HG03342 (cell line): ENCODE measurements at regions not wholly inside any gene's neighbourhood (a gene's known extent, or its start where the extent isn't known, plus 50 kb on each side); places are given as distances from the start of the nearest gene placed in this dataset.

Experiments
- ATAC-seq: cut with Tn5 transposase; IDR thresholded peaks from one replicate; pipeline ENCODE4 v1.9.1; 2021; ENCODE audit warnings: mild to moderate bottlenecking, moderate library complexity; ENCODE audit not compliant: unreplicated experiment

DNA sequence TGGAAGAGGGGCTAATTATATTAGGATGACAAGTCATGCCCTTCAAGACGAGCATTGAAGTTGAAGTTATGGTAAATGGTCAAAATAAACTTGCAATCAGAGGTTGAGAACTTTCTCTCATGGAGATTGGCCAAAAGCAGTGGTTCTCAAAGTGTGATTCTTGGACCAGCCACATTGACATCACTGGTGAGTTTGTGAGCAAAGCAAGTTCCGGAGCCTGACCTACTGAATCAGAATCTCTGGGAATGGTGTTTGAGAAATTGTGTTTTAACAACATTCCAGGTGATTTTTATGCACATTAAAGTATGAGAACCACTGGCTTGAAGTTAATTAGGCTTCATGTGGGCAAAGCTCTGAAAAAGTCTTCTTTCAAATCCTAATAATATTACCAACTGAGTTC, 403.5 kb downstream of the ZSWIM6 start:
- ATAC-seq: no peak

DNA sequence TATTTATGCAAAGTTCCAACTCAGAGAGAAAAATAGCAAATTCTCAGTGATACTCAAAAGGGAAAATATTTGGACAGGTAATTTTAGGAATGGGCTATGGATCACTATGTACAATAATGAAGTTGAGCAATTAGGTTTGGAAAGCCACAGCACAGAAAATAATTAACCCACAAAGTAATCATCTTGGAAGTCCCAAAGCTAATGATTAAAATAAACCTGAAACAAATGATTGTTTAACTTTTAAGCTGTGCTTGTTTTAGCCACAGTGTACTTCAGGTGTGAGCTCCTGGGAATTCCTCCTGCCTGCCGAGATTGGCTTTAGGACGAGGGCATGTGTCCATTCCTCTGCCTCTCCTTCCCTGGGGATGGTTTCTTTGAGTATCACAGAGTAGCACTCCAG, 403.9 kb downstream of the ZSWIM6 start:
- ATAC-seq: no peak

DNA sequence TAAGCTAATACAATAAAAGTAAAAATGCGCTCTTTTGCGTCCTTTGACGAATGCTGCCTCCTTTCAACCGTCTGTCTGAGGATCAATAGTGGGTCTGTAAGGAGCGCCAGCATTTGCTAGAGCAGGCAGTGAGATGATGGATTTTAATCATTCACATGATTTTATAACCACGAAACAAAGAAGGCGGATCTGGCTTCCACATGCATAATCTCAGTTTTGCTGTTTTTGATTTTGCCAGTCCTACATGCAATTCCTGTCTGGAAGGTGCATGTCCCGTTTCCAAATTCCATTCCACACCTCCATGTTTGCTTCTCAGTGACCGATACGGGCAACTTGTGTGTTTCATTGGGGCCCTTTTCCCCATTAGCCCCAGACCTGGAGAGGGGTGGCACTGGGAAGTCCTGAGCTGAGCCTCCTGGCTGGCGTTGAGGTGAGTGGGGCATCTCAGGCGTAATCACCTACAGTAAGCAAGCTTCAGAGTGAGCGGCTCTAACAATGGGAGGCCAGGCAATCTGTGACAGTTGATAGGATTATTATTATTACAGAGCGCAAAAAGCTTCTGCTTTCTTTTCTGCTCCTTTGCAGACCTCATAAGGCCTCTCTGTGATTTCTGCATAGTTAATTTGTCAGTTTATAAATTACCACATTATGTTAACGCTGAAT, 405.4 kb downstream of the ZSWIM6 start:
- no peak for ATAC-seq

DNA sequence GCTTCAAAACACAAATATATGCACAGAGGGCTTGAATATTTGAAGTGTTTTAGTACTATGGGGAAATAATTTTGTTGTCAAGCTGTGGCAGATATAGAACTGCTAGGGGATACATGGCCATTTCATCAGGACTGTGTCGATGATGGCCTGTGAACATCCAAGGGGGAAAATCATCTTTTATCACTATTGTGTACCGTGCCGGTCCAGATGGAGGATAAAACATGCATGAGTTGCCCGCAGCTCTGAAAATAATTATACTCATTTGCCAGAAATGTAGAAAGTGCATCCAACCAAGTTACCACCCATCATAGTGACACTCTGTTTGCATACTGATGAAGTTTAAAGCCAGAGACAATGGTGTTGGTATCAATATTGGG, 405.9 kb downstream of the ZSWIM6 start:
- no peak for ATAC-seq

DNA sequence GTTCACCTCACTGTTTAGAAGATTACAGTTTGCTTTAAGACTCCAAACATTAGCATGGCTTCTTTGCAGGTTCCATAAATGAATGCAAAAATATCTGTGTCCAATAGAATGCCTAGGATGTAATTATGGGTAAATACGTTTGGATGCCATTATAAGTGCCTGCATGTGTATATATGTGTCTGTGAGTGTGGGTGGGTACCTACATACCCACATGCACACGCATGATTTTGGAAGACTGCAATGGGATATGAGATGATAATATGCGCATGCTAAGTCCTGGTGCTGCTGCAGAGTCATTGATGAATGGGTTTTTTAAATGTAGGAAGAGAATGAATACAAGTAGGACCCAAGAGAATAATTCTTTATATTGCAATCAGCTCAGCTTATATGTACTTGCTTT, 406.4 kb downstream of the ZSWIM6 start:
- no peak for ATAC-seq

DNA sequence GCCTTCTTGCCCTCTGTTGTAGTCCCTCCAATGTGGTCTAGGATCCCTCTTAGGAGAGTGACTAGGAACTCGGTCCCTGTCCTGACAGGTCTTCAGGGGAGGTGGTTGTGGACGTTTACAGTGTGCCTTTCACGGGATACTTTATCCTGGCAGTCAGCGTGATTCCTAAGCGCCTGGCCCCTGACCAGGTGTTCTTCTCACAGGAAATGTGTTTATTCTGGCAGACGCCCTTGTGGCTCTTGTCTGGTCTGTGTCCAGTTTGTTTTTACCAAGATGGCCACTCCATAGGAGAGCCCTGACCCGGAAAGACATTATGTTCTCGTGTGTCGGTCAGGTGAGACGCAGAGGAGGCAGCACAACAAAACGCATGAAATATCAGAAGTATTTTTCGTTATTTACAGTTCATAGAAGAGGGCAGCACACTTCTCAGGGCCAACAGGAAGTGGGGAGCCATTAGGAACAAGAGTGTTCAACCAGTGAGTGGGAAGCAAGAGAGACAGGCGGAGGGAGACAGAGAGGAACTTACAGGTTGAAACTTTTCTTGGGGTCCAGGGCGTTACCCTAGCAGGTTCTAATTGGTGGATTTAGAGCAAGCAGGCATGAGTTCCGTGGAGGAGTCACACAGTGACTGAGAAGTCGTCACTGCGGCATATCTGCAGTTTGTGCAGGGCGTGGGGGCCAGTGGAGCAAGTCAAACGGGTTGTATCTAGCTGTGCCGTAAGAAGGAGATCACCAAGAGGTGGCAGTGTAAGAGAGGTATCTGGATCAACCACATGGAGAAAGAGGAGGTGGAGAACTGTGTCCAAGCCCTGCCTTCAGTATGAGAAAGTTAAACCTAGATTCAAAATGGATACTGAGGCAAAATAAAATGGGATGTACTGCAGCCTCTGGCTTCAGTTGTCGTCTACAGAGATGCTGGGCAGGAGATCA, 412.9 kb downstream of the ZSWIM6 start:
- ATAC-seq: no peak

DNA sequence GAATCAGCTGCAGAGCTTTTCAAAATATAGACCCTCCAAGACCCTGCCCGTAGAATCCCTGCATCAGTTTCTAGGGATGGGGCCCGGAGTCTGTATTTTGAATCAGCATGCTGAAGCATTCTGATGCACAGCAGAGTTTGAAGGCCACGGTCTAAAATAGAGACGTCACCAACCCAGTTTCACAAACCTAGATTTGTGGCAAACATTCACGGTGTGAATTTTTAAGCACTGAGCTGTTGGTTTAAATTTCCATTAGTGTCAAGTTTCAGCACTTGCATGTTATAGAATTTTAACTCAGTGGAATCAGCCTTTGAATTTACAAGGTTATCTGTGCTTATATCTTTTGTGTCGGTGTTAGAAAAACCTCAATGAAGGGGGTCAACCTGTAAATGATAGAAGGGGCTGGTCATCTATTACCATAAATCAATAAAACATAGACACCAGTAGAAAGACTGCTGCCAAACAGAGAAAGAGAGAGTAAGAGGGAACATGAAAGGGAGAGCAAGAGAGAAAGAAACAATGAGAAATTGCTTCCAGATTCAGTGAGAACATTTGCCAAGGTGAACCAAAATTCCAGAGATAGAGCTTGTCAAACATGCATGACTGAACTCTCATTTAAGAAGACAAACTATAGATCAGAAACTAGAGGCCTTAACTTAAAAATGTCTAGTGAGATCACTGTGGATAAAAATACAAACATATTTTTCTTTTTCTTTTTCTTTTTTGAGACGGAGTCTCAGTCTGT, 414.9 kb downstream of the ZSWIM6 start:
- no peak for ATAC-seq

DNA sequence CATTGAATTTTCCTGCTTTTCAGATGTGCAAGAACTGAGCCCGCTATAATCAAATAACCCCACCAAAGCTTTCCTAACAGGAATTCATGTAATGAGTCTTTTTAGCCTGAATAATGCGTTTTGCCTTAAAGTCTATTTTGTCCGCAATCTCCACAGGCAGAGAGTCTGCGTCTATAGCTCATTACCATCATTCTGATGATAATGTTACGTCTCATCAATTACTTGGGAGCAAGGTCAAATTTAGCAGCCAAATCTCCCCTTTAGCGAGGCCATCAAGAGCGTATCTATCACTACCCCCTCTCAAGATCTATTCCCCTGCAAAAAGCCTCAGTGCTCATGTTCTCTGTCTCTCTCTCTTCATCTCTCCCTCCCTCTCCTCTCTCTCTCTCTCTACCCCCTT, 416.1 kb downstream of the ZSWIM6 start:
- ATAC-seq: no peak

DNA sequence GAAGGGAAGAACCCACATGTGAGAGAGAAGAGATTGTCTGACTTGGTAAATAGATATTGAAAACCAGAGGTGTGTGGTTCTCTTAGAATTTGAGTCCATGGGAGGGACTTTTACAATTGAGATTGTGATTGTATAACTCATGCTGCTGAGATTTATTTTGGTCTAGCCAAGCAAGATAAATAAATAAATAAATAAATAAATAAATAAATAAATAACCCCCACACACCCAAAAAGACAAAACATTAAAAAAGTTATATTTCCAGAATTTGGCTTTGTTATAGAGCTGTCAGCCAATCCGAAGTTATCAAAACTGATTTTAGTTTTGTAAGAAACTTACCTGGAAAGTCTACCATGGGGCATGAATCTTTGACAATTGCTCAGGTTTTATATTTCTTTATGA, 416.6 kb downstream of the ZSWIM6 start:
- ATAC-seq: no peak

DNA sequence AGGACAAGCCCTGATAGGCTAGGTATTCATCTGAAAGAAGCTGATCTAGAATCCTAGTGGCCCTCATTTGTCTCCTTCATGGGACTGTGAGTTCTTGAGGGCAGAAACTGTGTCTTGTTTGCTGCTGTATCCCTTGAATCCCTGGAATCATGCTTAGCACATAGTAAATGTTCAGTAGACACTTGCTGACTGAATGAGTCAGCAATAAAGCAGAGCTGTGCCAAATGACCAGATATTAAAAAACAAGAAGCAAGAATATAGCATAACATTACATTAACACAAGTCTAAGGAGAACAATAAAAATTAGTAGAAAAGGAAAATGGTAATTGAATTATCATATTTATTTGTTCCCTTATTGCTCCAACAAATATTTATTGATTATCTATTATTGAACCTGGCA, 420.5 kb downstream of the ZSWIM6 start:
- no peak for ATAC-seq

DNA sequence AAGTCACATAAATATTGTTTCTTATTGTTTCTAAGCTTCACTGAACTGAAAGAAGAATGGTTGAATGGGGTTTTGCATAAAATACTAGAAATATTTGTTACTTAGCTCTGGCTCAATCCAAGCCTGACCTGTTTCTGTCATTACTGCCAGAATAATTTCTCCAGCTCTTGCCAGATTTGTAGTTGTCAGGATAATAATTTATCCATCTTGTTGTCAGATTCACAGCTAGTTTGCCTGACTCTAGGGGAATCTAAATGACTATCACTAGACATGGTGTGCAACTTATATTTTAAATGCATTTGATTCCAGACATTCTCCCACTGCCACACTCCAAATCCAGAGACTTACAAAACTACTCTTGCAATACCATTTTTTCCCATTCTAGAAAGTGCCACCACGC, 422.7 kb downstream of the ZSWIM6 start:
- ATAC-seq: no peak

DNA sequence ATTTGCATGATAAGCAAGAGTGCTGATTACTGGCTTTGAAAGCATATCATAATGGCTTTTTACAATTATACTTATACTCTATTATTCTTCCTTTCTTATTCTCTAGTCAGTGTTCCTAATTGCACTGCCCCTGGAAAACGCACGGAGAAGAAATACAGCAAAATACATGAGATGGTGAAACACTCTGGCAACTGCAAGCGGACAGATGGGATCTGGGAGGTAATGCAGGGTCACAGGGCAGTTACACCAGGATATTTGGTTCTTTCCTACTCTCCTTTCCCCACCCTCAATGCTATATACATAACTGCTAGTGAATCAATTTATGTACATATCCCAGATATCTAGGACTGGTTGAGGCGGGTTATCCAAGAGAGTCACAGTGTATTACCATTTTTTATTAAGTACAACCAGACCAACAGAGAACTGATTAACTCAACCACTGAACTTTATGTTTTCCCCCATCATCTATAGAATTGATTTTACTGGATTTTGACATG, 423.7 kb downstream of the ZSWIM6 start:
- no peak for ATAC-seq

DNA sequence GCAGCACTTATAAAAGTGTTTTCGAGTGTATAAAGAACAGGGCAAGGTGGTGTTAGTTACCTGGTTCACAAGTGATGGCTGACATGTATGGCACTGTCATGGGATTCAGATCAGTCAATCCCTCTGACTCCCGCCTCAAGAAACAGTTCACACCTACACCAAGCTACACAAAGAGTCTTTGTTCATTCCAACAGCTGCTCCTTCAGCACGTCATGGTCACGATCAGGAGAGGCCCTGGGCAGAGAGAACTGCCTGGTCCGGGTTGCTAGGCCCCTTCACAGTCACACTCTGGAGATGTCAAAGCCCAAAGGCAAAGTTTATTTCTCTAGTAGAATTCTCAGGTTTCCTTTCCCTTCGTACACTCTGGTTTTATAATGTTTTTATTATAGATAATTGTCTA, 426.7 kb downstream of the ZSWIM6 start:
- no peak for ATAC-seq

DNA sequence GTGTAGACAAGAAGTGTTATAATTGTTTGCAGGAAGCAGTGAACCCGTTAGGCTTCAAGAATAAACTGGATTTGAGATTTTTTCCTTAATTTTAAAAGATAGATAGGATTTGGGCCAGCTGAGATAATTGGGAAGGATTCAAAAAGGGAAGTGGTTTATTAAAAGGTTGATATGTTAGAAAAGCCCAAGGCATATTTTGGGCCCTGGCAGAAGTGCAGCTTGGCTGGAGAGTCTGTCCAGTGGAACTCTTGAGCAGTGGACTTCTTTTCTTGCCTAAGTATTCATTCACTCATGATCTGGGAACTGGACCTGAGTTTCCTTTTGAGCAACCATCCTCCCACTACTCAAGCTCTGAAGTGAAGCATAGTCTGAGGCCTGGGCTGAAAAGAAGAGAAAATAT, 433.4 kb downstream of the ZSWIM6 start:
- no peak for ATAC-seq

DNA sequence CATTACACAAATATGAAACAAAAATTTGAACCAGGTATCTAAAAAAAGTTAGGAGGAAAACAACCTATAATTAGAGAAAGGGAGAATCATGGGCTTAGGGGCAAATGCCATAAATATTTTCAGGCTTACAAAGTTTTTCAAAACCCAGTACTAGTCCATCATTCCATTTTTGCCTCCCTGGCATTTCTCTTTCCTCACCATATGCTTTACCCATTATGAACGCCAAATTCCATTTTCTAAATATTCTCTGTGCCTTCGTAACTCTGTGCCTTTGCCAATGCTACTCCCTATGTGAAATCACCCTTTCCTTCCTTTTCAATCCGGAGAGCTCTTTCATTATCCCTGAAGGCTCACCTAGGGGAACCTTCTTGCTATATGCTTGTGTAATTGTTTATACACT, 434.1 kb downstream of the ZSWIM6 start:
- ATAC-seq: no peak

DNA sequence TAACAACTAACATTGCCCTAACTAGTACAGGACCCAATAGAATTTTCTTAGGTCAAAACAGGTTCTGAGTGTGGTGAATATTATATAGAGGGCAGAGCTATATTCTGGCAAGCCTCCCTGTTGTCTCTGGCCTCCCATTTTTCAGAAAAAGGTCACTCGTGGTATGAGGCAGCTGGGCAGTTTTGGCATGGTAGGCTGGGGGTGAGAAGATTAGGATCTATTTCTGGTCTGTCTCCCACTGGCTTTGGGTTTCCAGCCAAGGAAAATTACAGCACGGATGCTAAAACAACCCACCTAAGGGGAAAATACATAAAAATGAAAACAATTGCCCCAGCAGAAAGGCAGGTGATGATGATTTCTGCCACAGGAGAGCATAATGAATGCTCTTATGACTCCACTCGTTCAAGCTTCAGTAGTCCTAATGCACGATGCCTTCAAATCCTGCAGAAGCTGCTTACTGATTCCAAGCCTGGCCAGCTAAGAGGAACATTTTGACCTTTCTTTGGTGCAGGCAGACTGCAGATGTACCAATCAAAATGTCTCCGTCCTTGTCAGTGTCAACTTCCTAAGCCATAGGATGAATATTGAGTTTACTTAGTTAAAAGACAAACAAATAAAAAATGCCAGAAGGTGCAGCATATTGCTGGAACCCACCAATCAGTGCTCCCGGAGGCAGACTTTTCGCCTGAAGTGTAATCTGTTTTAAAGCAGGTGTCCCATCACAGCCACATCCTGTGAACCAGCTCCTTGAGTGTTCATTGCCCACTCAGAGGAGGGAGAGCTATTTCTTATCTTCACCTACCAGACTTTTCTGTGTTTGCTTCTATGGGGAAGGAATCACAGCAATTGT, 435.4 kb downstream of the ZSWIM6 start:
- no peak for ATAC-seq

DNA sequence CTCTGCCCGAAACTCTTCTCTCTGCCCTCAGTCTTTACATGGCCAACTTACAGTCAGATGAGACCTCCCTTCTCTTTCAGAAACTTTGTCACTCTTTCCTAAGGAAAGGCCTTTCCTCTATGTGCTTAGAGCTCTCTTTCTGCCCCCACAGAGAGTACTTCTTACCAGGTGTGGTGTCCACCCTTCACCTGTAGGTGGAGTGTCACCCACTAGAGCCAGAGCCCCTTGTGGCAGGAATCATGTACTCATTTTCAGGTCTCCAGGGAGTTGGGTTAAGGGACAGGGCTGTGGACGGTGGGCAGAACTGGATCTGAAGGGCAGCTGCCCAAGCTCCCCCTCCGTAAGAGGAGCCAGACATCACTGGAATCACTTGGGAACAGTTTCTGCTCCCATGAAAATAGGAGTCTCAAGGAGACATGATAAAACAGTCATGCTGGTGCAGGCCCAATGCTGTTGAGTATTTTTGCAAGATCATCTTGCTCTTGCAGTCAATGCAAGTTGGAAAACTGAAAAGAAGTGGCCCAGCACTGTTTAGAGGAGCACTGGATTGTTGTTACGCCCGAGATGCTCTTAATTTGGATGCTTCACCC, 436.7 kb downstream of the ZSWIM6 start:
- peak; percentile 97 for ATAC-seq

DNA sequence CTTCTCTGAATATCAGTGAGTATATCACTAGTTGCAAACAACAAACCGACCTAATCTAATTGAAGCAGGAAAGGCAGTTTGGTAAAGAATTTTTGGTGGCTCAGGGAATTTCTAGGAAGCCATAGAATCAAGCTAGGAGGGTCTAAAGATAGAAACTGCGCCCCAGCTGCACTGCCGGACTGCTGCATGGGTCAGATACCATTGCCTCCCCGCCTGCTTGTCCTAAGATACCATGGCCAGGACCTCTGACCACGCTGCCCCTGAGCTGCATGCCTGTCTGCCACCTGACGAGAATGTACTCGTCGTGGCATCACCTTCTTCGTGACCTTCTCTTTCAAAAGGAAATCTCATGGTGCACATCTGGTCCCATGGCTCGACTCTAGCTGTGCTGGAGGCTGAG, 439.0 kb downstream of the ZSWIM6 start:
- ATAC-seq: no peak

DNA sequence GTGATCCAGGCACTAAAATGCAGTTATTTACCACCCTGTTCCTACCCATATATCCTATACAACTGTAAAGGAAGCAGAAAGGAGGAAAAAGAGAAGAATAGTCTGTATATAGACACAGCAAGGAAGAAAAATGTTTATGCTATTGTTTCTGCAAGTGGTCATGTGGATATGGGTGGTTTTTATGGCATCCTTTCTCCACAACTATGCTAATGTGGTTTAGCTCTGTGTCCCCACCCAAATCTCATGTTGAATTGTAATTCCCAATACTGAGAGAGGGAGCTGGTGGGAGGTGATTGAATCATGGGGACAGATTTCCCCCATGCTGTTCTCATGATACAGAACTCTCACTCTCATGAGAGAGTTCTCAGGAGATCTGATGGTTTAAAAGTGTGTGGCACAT, 439.8 kb downstream of the ZSWIM6 start:
- ATAC-seq: no peak

DNA sequence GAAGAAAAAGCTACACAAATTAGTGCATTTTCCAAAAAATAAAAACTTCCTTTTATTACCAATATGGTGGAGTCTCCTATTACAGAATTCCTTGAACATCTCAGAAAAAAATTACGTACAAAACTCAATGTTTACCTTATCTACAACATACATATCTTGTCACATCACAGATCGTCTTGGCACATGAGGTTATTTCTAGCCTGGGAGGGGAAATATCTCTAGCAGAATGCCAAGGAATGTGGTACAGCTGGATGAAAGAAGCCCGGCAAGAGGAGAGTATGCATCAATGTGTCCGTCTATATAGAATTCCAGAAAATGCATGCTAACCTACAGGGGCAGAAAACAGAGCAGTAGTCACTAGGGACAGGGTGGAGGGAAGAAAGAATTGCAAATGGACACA, 443.8 kb downstream of the ZSWIM6 start:
- no peak for ATAC-seq
